Osteocyte (in vitro differentiated cells): ENCODE measurements at regions not wholly inside any gene's neighbourhood (a gene's known extent, or its start where the extent isn't known, plus 50 kb on each side); places are given as distances from the start of the nearest gene placed in this dataset.

Experiments
- DNase-seq: peaks from one replicate; pipeline ENCODE4 v3.0.0; 2021; ENCODE audit warnings: mixed read lengths; ENCODE audit not compliant: unreplicated experiment; ENCODE audit errors: extremely low spot score
- H3K27ac Mint-ChIP-seq: one replicate; pipeline ENCODE4 v1.8.0; 2021; ENCODE audit warnings: mild to moderate bottlenecking, mixed read lengths; ENCODE audit not compliant: unreplicated experiment
- H3K27me3 Mint-ChIP-seq: one replicate; pipeline ENCODE4 v1.8.0; 2021; ENCODE audit warnings: mixed read lengths; ENCODE audit not compliant: unreplicated experiment
- H3K36me3 Mint-ChIP-seq: one replicate; pipeline ENCODE4 v1.8.0; 2021; ENCODE audit warnings: mixed read lengths; ENCODE audit not compliant: unreplicated experiment
- H3K4me1 Mint-ChIP-seq: one replicate; pipeline ENCODE4 v1.8.0; 2021; ENCODE audit warnings: mixed read lengths; ENCODE audit not compliant: unreplicated experiment
- H3K4me3 Mint-ChIP-seq: one replicate; pipeline ENCODE4 v1.8.0; 2021; ENCODE audit warnings: mild to moderate bottlenecking, moderate library complexity, mixed read lengths; ENCODE audit not compliant: unreplicated experiment
- H3K9me3 Mint-ChIP-seq: one replicate; pipeline ENCODE4 v1.8.0; 2021; ENCODE audit warnings: mixed read lengths; ENCODE audit not compliant: unreplicated experiment
- CTCF ChIP-seq: fragments of 200-600 bp; sonication (generic); IDR thresholded peaks from 2 replicates; pipeline ENCODE4 v1.5.0; 2021; ENCODE audit warnings: antibody characterized with exemption, mild to moderate bottlenecking, moderate library complexity

GRCh38 chr5:112525217-112525616, 106.1 kb upstream of the EPB41L4A start:
- no peaks in the 10 kb centered on the region for H3K36me3 Mint-ChIP-seq
- no peak overlapping the region for H3K4me3 Mint-ChIP-seq
- DNase-seq: no peak
- no peaks in the 10 kb centered on the region for H3K4me1 Mint-ChIP-seq
- H3K27me3 Mint-ChIP-seq: peaks cover 22% of the 10 kb centered on the region
- TF ChIP-seq CTCF: no peak
- H3K27ac Mint-ChIP-seq: no peak overlapping the region
- H3K9me3 Mint-ChIP-seq: no peaks in the 10 kb centered on the region

GRCh38 chr5:112528928-112529327, 109.9 kb upstream of the EPB41L4A start:
- no peak for TF ChIP-seq CTCF
- no peaks in the 10 kb centered on the region for H3K9me3 Mint-ChIP-seq
- H3K4me3 Mint-ChIP-seq: no peak overlapping the region

GRCh38 chr5:112529525-112529924, 110.4 kb upstream of the EPB41L4A start:
- Mint-ChIP-seq H3K27ac (no peak overlapping the region), H3K9me3 (no peaks in the 10 kb centered on the region), H3K4me1 (no peaks in the 10 kb centered on the region), H3K4me3 (no peak overlapping the region), H3K27me3 (no peaks in the 10 kb centered on the region), H3K36me3 (no peaks in the 10 kb centered on the region)
- DNase-seq: no peak
- peak; percentile 22 for TF ChIP-seq CTCF

More at GRCh38 chr5:112528928-112529327, 109.9 kb upstream of the EPB41L4A start:
- no peak overlapping the region for H3K27ac Mint-ChIP-seq
- no peaks in the 10 kb centered on the region for H3K36me3 Mint-ChIP-seq
- DNase-seq: no peak
- H3K4me1 Mint-ChIP-seq: no peaks in the 10 kb centered on the region
- no peaks in the 10 kb centered on the region for H3K27me3 Mint-ChIP-seq

- H3K27me3 Mint-ChIP-seq: no peaks in the 10 kb centered on the region
- DNase-seq: no peak
- no peaks in the 10 kb centered on the region for H3K9me3 Mint-ChIP-seq
- TF ChIP-seq CTCF: no peak
- no peaks in the 10 kb centered on the region for H3K36me3 Mint-ChIP-seq
- no peak overlapping the region for H3K27ac Mint-ChIP-seq
- H3K4me3 Mint-ChIP-seq: no peak overlapping the region
- H3K4me1 Mint-ChIP-seq: no peaks in the 10 kb centered on the region
These were observed 113.7 kb upstream of the EPB41L4A start for GRCh38 chr5:112532654-112533360.

GRCh38 chr5:112533362-112533761, 114.3 kb upstream of the EPB41L4A start:
- no peaks in the 10 kb centered on the region for H3K4me1 Mint-ChIP-seq
- no peaks in the 10 kb centered on the region for H3K27me3 Mint-ChIP-seq
- no peak for TF ChIP-seq CTCF

More at GRCh38 chr5:112533362-112533761, 114.3 kb upstream of the EPB41L4A start:
- H3K4me3 Mint-ChIP-seq: no peak overlapping the region
- no peak for DNase-seq
- H3K9me3 Mint-ChIP-seq: no peaks in the 10 kb centered on the region
- H3K36me3 Mint-ChIP-seq: no peaks in the 10 kb centered on the region
- no peak overlapping the region for H3K27ac Mint-ChIP-seq
